ENCODE measurements at regions not wholly inside any gene's neighbourhood (a gene's known extent, or its start where the extent isn't known, plus 50 kb on each side); places are given as distances from the start of the nearest gene placed in this dataset.

GRCh38 chr20:6979621-6980020 is 212.1 kb downstream of the BMP2 start:
- Histone ChIP-seq H3K79me2 (ENCODE audit: insufficient read depth) (no peaks in the 10 kb centered on the region), H3K36me3 (ENCODE audit: low read depth) (no peaks in the 10 kb centered on the region), H3K27me3 (replicated peaks; ENCODE audit: insufficient read depth) (no peaks in the 10 kb centered on the region), H3K4me3 (no peak overlapping the region), H3K9ac (no peak overlapping the region), H3K4me1 (ENCODE audit: insufficient read depth) (peaks cover 3% of the 10 kb centered on the region; the same call in 1 of the 2 replicates), H3K9me3 (ENCODE audit: low read depth) (no peaks in the 10 kb centered on the region), H4K20me1 (ENCODE audit: insufficient read depth) (no peaks in the 10 kb centered on the region), H3F3A (ENCODE audit: insufficient read depth) (no peaks in the 10 kb centered on the region), H3K9me2 (ENCODE audit: insufficient read depth) (no peaks in the 10 kb centered on the region), H2AFZ (no peak overlapping the region), H3K4me2 (ENCODE audit: unreplicated experiment) (no peak overlapping the region), H3K27ac (no peak overlapping the region)
- in situ Hi-C loops (cut with MboI): no loop called here
- WGBS, 2 experiments (ENCODE audit: low coverage in 1 of 2, low lambda C conversion rate in 2 of 2, missing lambda C conversion rate in 2 of 2): 34 to 42% methylated on average over 2 of the region's 2 CpGs
- no peak for DNase-seq
- TF ChIP-seq EZH2 (IDR thresholded peaks at IDR 0.05; ENCODE audit: insufficient read depth, poor library complexity, severe bottlenecking) (no peak), EZH2phosphoT487 (IDR thresholded peaks at IDR 0.05; ENCODE audit: insufficient read depth, low read depth) (no peak)

GRCh38 chr20:6993011-6993410 is 225.5 kb downstream of the BMP2 start:
- Histone ChIP-seq H4K20me1 (ENCODE audit: insufficient read depth) (no peaks in the 10 kb centered on the region), H3K4me3 (no peak overlapping the region), H3K27me3 (replicated peaks; ENCODE audit: insufficient read depth) (no peaks in the 10 kb centered on the region), H3K4me2 (ENCODE audit: unreplicated experiment) (peak overlapping the region; percentile 1), H3K9me2 (ENCODE audit: insufficient read depth) (no peaks in the 10 kb centered on the region), H3K36me3 (ENCODE audit: low read depth) (no peaks in the 10 kb centered on the region), H3K9me3 (ENCODE audit: low read depth) (no peaks in the 10 kb centered on the region), H3K27ac (no peak overlapping the region), H3K9ac (no peak overlapping the region), H2AFZ (no peak overlapping the region), H3F3A (ENCODE audit: insufficient read depth) (peaks cover 18% of the 10 kb centered on the region), H3K79me2 (ENCODE audit: insufficient read depth) (no peaks in the 10 kb centered on the region), H3K4me1 (ENCODE audit: insufficient read depth) (peaks cover 5% of the 10 kb centered on the region; the same call in 1 of the 2 replicates)
- DNase-seq: peak; percentile 33
- in situ Hi-C loops (cut with MboI): no loop called here
- no peak for TF ChIP-seq EZH2phosphoT487 (IDR thresholded peaks at IDR 0.05; ENCODE audit: insufficient read depth, low read depth)
- no peak for TF ChIP-seq EZH2 (IDR thresholded peaks at IDR 0.05; ENCODE audit: insufficient read depth, poor library complexity, severe bottlenecking)
- WGBS, 2 experiments (ENCODE audit: low coverage in 1 of 2, low lambda C conversion rate in 2 of 2, missing lambda C conversion rate in 2 of 2): 0 to 3% methylated on average over 2 of the region's 2 CpGs

GRCh38 chr20:6993511-6993910 is 226.0 kb downstream of the BMP2 start:
- WGBS, 2 experiments (ENCODE audit: low coverage in 1 of 2, low lambda C conversion rate in 2 of 2, missing lambda C conversion rate in 2 of 2): 5 to 9% methylated on average over 7 of the region's 7 CpGs
- Histone ChIP-seq H3K27me3 (replicated peaks; ENCODE audit: insufficient read depth) (no peaks in the 10 kb centered on the region), H3K27ac (no peak overlapping the region), H4K20me1 (ENCODE audit: insufficient read depth) (no peaks in the 10 kb centered on the region), H3K9me2 (ENCODE audit: insufficient read depth) (no peaks in the 10 kb centered on the region), H3F3A (ENCODE audit: insufficient read depth) (peaks cover 18% of the 10 kb centered on the region), H3K36me3 (ENCODE audit: low read depth) (no peaks in the 10 kb centered on the region), H3K9ac (no peak overlapping the region), H3K4me2 (ENCODE audit: unreplicated experiment) (peak overlapping the region; percentile 1), H3K4me1 (ENCODE audit: insufficient read depth) (peaks cover 5% of the 10 kb centered on the region; the same call in 1 of the 2 replicates), H3K79me2 (ENCODE audit: insufficient read depth) (no peaks in the 10 kb centered on the region), H2AFZ (no peak overlapping the region), H3K4me3 (no peak overlapping the region), H3K9me3 (ENCODE audit: low read depth) (no peaks in the 10 kb centered on the region)
- in situ Hi-C loops (cut with MboI): no loop called here
- peak; percentile 17 for DNase-seq
- TF ChIP-seq EZH2 (IDR thresholded peaks at IDR 0.05; ENCODE audit: insufficient read depth, poor library complexity, severe bottlenecking): no peak
- no peak for TF ChIP-seq EZH2phosphoT487 (IDR thresholded peaks at IDR 0.05; ENCODE audit: insufficient read depth, low read depth)

GRCh38 chr20:6994452-6994851 is 227.0 kb downstream of the BMP2 start:
- no peaks in the 10 kb centered on the region for H3K9me2 ChIP-seq (ENCODE audit: insufficient read depth)
- no peaks in the 10 kb centered on the region for H3K27me3 ChIP-seq (replicated peaks; ENCODE audit: insufficient read depth)
- in situ Hi-C loops (cut with MboI): no loop called here
- no peak overlapping the region for H3K4me2 ChIP-seq (ENCODE audit: unreplicated experiment)
- no peaks in the 10 kb centered on the region for H3K9me3 ChIP-seq (ENCODE audit: low read depth)
- DNase-seq: peak; percentile 50
- no peak overlapping the region for H3K4me3 ChIP-seq
- no peak overlapping the region for H3K9ac ChIP-seq
- H4K20me1 ChIP-seq (ENCODE audit: insufficient read depth): no peaks in the 10 kb centered on the region
- peaks cover 18% of the 10 kb centered on the region for H3F3A ChIP-seq (ENCODE audit: insufficient read depth)
- peaks cover 5% of the 10 kb centered on the region; the same call in 1 of the 2 replicates for H3K4me1 ChIP-seq (ENCODE audit: insufficient read depth)
- WGBS, 2 experiments (ENCODE audit: low coverage in 1 of 2, low lambda C conversion rate in 2 of 2, missing lambda C conversion rate in 2 of 2): 27 to 33% methylated on average over 3 of the region's 3 CpGs
- no peaks in the 10 kb centered on the region for H3K79me2 ChIP-seq (ENCODE audit: insufficient read depth)
- no peak overlapping the region for H3K27ac ChIP-seq
- no peak overlapping the region for H2AFZ ChIP-seq
- TF ChIP-seq EZH2phosphoT487 (IDR thresholded peaks at IDR 0.05; ENCODE audit: insufficient read depth, low read depth): no peak
- TF ChIP-seq EZH2 (IDR thresholded peaks at IDR 0.05; ENCODE audit: insufficient read depth, poor library complexity, severe bottlenecking): no peak
- H3K36me3 ChIP-seq (ENCODE audit: low read depth): no peaks in the 10 kb centered on the region

- Histone ChIP-seq H3F3A (ENCODE audit: insufficient read depth) (peaks cover 8% of the 10 kb centered on the region; the same call in 1 of the 2 replicates), H2AFZ (no peak overlapping the region)
- 63 to 73% methylated on average over 2 of the region's 2 CpGs for WGBS, 2 experiments (ENCODE audit: low coverage in 1 of 2, low lambda C conversion rate in 2 of 2, missing lambda C conversion rate in 2 of 2)
These were observed 231.4 kb downstream of the BMP2 start for GRCh38 chr20:6998909-6999308.

More at GRCh38 chr20:6998909-6999308, 231.4 kb downstream of the BMP2 start:
- Histone ChIP-seq H3K79me2 (ENCODE audit: insufficient read depth) (no peaks in the 10 kb centered on the region), H3K4me1 (ENCODE audit: insufficient read depth) (no peaks in the 10 kb centered on the region), H3K27ac (no peak overlapping the region), H3K4me2 (ENCODE audit: unreplicated experiment) (no peak overlapping the region), H3K9me2 (ENCODE audit: insufficient read depth) (no peaks in the 10 kb centered on the region), H3K9ac (no peak overlapping the region), H3K4me3 (no peak overlapping the region), H4K20me1 (ENCODE audit: insufficient read depth) (no peaks in the 10 kb centered on the region), H3K27me3 (replicated peaks; ENCODE audit: insufficient read depth) (no peaks in the 10 kb centered on the region), H3K36me3 (ENCODE audit: low read depth) (no peaks in the 10 kb centered on the region), H3K9me3 (ENCODE audit: low read depth) (no peaks in the 10 kb centered on the region)
- TF ChIP-seq EZH2phosphoT487 (IDR thresholded peaks at IDR 0.05; ENCODE audit: insufficient read depth, low read depth): no peak
- TF ChIP-seq EZH2 (IDR thresholded peaks at IDR 0.05; ENCODE audit: insufficient read depth, poor library complexity, severe bottlenecking): no peak
- in situ Hi-C loops (cut with MboI): no loop called here
- DNase-seq: no peak

Measured in GM23248 (cell line).